H1 (cell line): ENCODE measurements at regions not wholly inside any gene's neighbourhood (a gene's known extent, or its start where the extent isn't known, plus 50 kb on each side); places are given as distances from the start of the nearest gene placed in this dataset.

Source experiments
- CTCF ChIA-PET: fragments of 300-600 bp; sonication (Branson Sonifier 250); formaldehyde crosslinking; loops from one replicate; lab custom pipeline; 2021; ENCODE audit not compliant: partially characterized antibody; lab: Charles Lee
- POLR2A ChIA-PET: fragments of 300-600 bp; sonication (Branson Sonifier 250); formaldehyde crosslinking; loops from one replicate; lab custom pipeline; 2021; ENCODE audit warnings: inconsistent platforms; ENCODE audit not compliant: partially characterized antibody; lab: Charles Lee
- DNase-seq, 2 experiments: peaks; one replicate each; pipeline versions ENCODE4 v3.0.0 to v3.0.0-alpha.2; 2010 to 2022; ENCODE audit warnings: low spot score in 2 of 2, low read depth in 1 of 2, mixed read lengths in 1 of 2
- FAIRE-seq: peaks from 2 replicates; lab custom pipeline; 2011; peaks lifted over from hg19 to GRCh38; lab: Jason Lieb, UNC
- H2AFZ ChIP-seq: 2 replicates; pipeline ENCODE4 v1.8.1; 2012; ENCODE audit warnings: low read length, inconsistent platforms
- H2AK5ac ChIP-seq: 2 replicates; pipeline ENCODE4 v1.6.1; 2013; ENCODE audit warnings: low read depth, low read length
- H2BK120ac ChIP-seq: replicated peaks from 2 replicates; pipeline ENCODE3; 2013; ENCODE audit warnings: low read depth, low read length, inconsistent platforms
- H2BK12ac ChIP-seq: 2 replicates; pipeline ENCODE4 v1.6.1; 2013; ENCODE audit warnings: low read depth, low read length
- H2BK15ac ChIP-seq: 2 replicates; pipeline ENCODE4 v1.6.1; 2013; ENCODE audit warnings: low read length
- H2BK20ac ChIP-seq: 2 replicates; pipeline ENCODE4 v1.6.1; 2013; ENCODE audit warnings: low read length
- H2BK5ac ChIP-seq: 2 replicates; pipeline ENCODE4 v1.6.1; 2013; ENCODE audit warnings: low read depth, low read length
- H3K14ac ChIP-seq: 2 replicates; pipeline ENCODE4 v1.6.1; 2013; ENCODE audit warnings: inconsistent platforms; ENCODE audit not compliant: insufficient read length
- H3K18ac ChIP-seq: 2 replicates; pipeline ENCODE4 v1.6.1; 2013; ENCODE audit warnings: low read length; ENCODE audit errors: extremely low read depth
- H3K23ac ChIP-seq: 2 replicates; pipeline ENCODE4 v1.6.1; 2013; ENCODE audit warnings: inconsistent platforms; ENCODE audit not compliant: insufficient read length
- H3K23me2 ChIP-seq: 2 replicates; pipeline ENCODE4 v1.6.1; 2013; ENCODE audit warnings: low read depth, low read length
- H3K27ac ChIP-seq: 2 replicates; pipeline ENCODE4 v1.6.1; 2011; ENCODE audit warnings: low read depth, low read length, inconsistent platforms
- H3K27me3 ChIP-seq, 4 experiments: replicated peaks in 1 of 4; 1 replicate in 1 of 4; 2 replicates in 3 of 4; pipeline versions ENCODE4 v1.6.1 to v1.8.1; 2011 to 2013; ENCODE audit warnings: low read length in 3 of 4, mild to moderate bottlenecking in 3 of 4, inconsistent platforms in 2 of 4, mixed read lengths in 2 of 4, moderate library complexity in 1 of 4; ENCODE audit not compliant: control insufficient read depth in 3 of 4, insufficient read depth in 3 of 4; ENCODE audit errors: extremely low read depth in 1 of 4
- H3K36me3 ChIP-seq, 4 experiments: 2 replicates each; pipeline versions ENCODE4 v1.6.1 to v1.8.1; 2011 to 2013; ENCODE audit warnings: mild to moderate bottlenecking in 4 of 4, low read length in 3 of 4, moderate library complexity in 2 of 4, control low read depth in 1 of 4, inconsistent platforms in 1 of 4; ENCODE audit not compliant: insufficient read depth in 4 of 4, control insufficient read depth in 2 of 4
- H3K4ac ChIP-seq: replicated peaks from 2 replicates; pipeline ENCODE3; 2013; ENCODE audit warnings: low read length, low read depth, mixed read lengths, inconsistent platforms; ENCODE audit not compliant: insufficient read length
- H3K4me1 ChIP-seq, 4 experiments: replicated peaks in 1 of 4; 1 replicate in 1 of 4; 2 replicates in 3 of 4; pipeline versions ENCODE4 v1.6.1 to v1.8.1; 2011 to 2013; ENCODE audit warnings: low read length in 3 of 4, inconsistent platforms in 2 of 4, mixed read lengths in 1 of 4; ENCODE audit not compliant: insufficient read depth in 4 of 4, control insufficient read depth in 3 of 4
- H3K4me2 ChIP-seq, 2 experiments: 2 replicates each; pipeline versions ENCODE4 v1.6.1 to v1.8.1; 2011 to 2013; ENCODE audit warnings: low read depth in 2 of 2, low read length in 2 of 2, control low read depth in 1 of 2, inconsistent platforms in 1 of 2, mild to moderate bottlenecking in 1 of 2; ENCODE audit not compliant: insufficient read depth in 1 of 2
- H3K4me3 ChIP-seq, 4 experiments: fragments of 200-600, 300-600 bp in 1 of 4; sonication (generic), shearing (Covaris generic), sonication (Bioruptor Twin) in 1 of 4; 2 replicates each; pipeline versions ENCODE4 v1.5.1 to v1.8.1; 2011 to 2016; ENCODE audit warnings: low read length in 4 of 4, low read depth in 3 of 4, control low read depth in 2 of 4, inconsistent platforms in 2 of 4, mild to moderate bottlenecking in 2 of 4, mixed read lengths in 1 of 4, moderate library complexity in 1 of 4; ENCODE audit not compliant: insufficient read depth in 2 of 4; ENCODE audit errors: extremely low read depth in 1 of 4
- H3K56ac ChIP-seq: replicated peaks from 2 replicates; pipeline ENCODE3; 2013; ENCODE audit warnings: low read depth, mild to moderate bottlenecking, mixed read lengths, low read length, inconsistent platforms; ENCODE audit not compliant: insufficient read length
- H3K79me1 ChIP-seq: 2 replicates; pipeline ENCODE4 v1.6.1; 2013; ENCODE audit warnings: low read depth, low read length, control low read depth
- H3K79me2 ChIP-seq, 2 experiments: 2 replicates each; pipeline versions ENCODE4 v1.6.1 to v1.8.1; 2012 to 2013; ENCODE audit warnings: low read length in 2 of 2, mild to moderate bottlenecking in 2 of 2, inconsistent platforms in 1 of 2; ENCODE audit not compliant: insufficient read depth in 2 of 2, control insufficient read depth in 1 of 2
- H3K9ac ChIP-seq, 4 experiments: replicated peaks in 1 of 4; 1 replicate in 1 of 4; 2 replicates in 3 of 4; pipeline versions ENCODE4 v1.6.1 to v1.8.1; 2011 to 2013; ENCODE audit warnings: low read depth in 3 of 4, low read length in 3 of 4, control low read depth in 2 of 4, mild to moderate bottlenecking in 2 of 4, moderate library complexity in 2 of 4, inconsistent platforms in 1 of 4; ENCODE audit errors: extremely low read depth in 1 of 4
- H3K9me3 ChIP-seq, 2 experiments: 2 replicates each; pipeline versions ENCODE4 v1.6.1 to v1.8.1; 2012 to 2013; ENCODE audit warnings: mild to moderate bottlenecking in 2 of 2, moderate library complexity in 2 of 2, control low read depth in 1 of 2, inconsistent platforms in 1 of 2, low read depth in 1 of 2, low read length in 1 of 2, mixed read lengths in 1 of 2; ENCODE audit not compliant: insufficient read depth in 2 of 2
- H4K20me1 ChIP-seq, 2 experiments: replicated peaks in 1 of 2; 2 replicates each; pipeline versions ENCODE3 to v1.8.1; 2011 to 2013; ENCODE audit warnings: inconsistent platforms in 2 of 2, low read length in 2 of 2, mild to moderate bottlenecking in 1 of 2; ENCODE audit not compliant: insufficient read depth in 2 of 2, control insufficient read depth in 1 of 2
- H4K5ac ChIP-seq: 2 replicates; pipeline ENCODE4 v1.6.1; 2013; ENCODE audit warnings: low read length, low read depth, mixed read lengths, inconsistent platforms; ENCODE audit not compliant: insufficient read length
- H4K8ac ChIP-seq: 2 replicates; pipeline ENCODE4 v1.8.0; 2013; ENCODE audit warnings: mild to moderate bottlenecking, moderate library complexity, low read length, inconsistent platforms; ENCODE audit not compliant: insufficient read depth; ENCODE audit errors: extremely low read depth
- H4K91ac ChIP-seq: replicated peaks from 2 replicates; pipeline ENCODE3; 2013; ENCODE audit warnings: low read length, mixed read lengths, inconsistent platforms; ENCODE audit not compliant: insufficient read length
- CTBP2 ChIP-seq: IDR thresholded peaks from 2 replicates; pipeline ENCODE4 v1.7.0; 2011; ENCODE audit warnings: borderline replicate concordance, mild to moderate bottlenecking, moderate library complexity, mixed read lengths, low read length; ENCODE audit not compliant: insufficient read depth, insufficient read length
- EGR1 ChIP-seq: IDR thresholded peaks from 2 replicates; pipeline ENCODE4 v1.6.1; 2011; ENCODE audit warnings: low read depth, low read length, borderline replicate concordance
- EZH2 ChIP-seq: fragments of 200-600 bp; sonication (generic); IDR thresholded peaks from 2 replicates; pipeline ENCODE4 v1.7.1; 2012; ENCODE audit warnings: low read depth, mild to moderate bottlenecking, moderate library complexity, low read length, inconsistent platforms; ENCODE audit not compliant: severe bottlenecking
- NANOG ChIP-seq: IDR thresholded peaks from 2 replicates; pipeline ENCODE4 v1.6.1; 2011; ENCODE audit warnings: low read length, low read depth, mild to moderate bottlenecking, inconsistent platforms; ENCODE audit not compliant: insufficient read depth, poor library complexity, severe bottlenecking
- PHF8 ChIP-seq: fragments of 200-600 bp; sonication (generic); conservative IDR thresholded peaks from 2 replicates; pipeline ENCODE4 v1.7.1; 2012; ENCODE audit warnings: low read depth, mild to moderate bottlenecking, inconsistent platforms, low read length, moderate library complexity
- POLR2A ChIP-seq, 2 experiments: IDR thresholded peaks; 1 replicate in 1 of 2; 2 replicates in 1 of 2; pipeline ENCODE4 v1.6.1; 2011; ENCODE audit warnings: low read depth in 2 of 2, low read length in 2 of 2, mild to moderate bottlenecking in 2 of 2; ENCODE audit errors: control extremely low read depth in 1 of 2
- RAD21 ChIP-seq, 2 experiments: IDR thresholded peaks in 1 of 2; conservative IDR thresholded peaks in 1 of 2; 2 replicates each; pipeline ENCODE4 v1.6.1; 2011; ENCODE audit warnings: low read depth in 2 of 2, low read length in 2 of 2, improper control_type of control experiment in 1 of 2, inconsistent platforms in 1 of 2, mild to moderate bottlenecking in 1 of 2, moderate library complexity in 1 of 2
- SAP30 ChIP-seq: fragments of 300-600 bp; sonication (generic); IDR thresholded peaks from 2 replicates; pipeline ENCODE4 v1.7.1; 2012; ENCODE audit warnings: low read length, moderate library complexity, mild to moderate bottlenecking, inconsistent platforms; ENCODE audit not compliant: insufficient read depth, insufficient replicate concordance
- SIN3A ChIP-seq, 2 experiments: IDR thresholded peaks in 1 of 2; conservative IDR thresholded peaks in 1 of 2; 2 replicates each; pipeline ENCODE4 v1.6.1; 2011 to 2012; ENCODE audit warnings: low read length in 2 of 2, improper control_type of control experiment in 1 of 2, low read depth in 1 of 2, mild to moderate bottlenecking in 1 of 2
- WGBS, 2 experiments: shearing (Covaris generic) in 1 of 2; methylation state at CpG; one replicate each; pipeline versions ENCODE4 v1.1.6 to v1.1.7; 2013 to 2015; ENCODE audit warnings: low lambda C conversion rate in 2 of 2, mixed read lengths in 2 of 2, inconsistent platforms in 1 of 2, low coverage in 1 of 2, missing lambda C conversion rate in 1 of 2; ENCODE audit not compliant: insufficient replicate concordance in 2 of 2, insufficient coverage in 1 of 2, insufficient read length in 1 of 2; ENCODE audit errors: extremely low coverage in 1 of 2, missing lambda C conversion rate in 1 of 2; 5-methylcytosine and 5-hydroxymethylcytosine counted together
- TF ChIP-seq, protein P1 (sequence below): IDR thresholded peaks from 2 replicates; pipeline ENCODE4 v1.6.1; 2012; ENCODE audit warnings: inconsistent platforms

DNA sequence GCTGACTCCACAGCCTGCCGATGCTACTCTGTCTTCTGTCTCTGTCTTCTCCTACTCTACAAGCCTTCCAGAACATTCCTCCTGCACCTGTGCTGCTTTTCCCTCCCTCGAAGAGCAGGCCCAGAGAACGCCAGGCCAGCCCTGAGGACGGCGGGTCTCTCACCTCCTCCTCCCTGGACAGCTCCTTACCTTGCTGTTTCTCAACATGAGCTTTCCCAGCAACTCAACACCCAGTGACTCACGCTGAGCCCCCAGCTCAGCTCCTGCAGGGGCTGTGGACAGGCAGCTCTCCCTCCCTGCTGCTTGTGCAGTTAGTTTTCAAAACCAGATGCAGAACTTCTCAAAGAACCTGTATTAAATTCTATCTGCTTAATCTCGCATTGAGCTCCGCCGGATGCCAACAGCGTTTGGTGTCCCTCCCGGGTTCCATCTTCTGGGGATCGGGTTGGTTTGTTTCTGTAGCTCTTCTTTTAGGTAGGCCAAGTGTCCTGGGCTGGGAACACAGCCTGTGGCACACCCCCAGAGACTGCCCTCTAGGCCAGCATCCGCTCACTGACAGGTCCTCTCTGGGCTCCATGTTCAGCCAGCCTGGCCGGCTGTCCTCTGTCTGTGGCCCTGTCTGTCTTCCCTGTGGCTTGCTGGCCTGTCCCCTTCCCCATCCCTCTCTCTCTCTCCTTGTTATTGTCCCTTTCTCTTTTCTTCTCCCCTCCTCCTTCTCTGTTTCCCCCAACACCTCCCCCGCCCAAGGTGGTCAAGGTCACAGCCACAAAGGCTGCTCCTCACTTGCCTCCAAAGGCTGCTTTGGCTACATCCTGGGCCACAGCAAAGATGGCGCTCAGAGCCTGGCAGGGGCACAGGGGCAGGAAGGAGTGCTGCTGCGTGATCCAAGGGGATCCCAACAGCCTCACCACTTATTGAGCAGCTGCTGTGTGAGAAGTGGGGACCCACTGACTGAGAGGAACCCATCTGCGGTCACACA is 391.0 kb downstream of the MATN1 start:
- Histone ChIP-seq H2AK5ac (no peak overlapping the region), H4K5ac (no peak overlapping the region), H3K4me1 (no peaks in the 10 kb centered on the region), H3K4ac (no peak overlapping the region), H4K20me1 (no peaks in the 10 kb centered on the region), H3K23me2 (peaks cover 4% of the 10 kb centered on the region; the same call in 1 of the 2 replicates), H3K79me2 (no peaks in the 10 kb centered on the region), H3K14ac (no peak overlapping the region), H2BK12ac (no peak overlapping the region), H3K27me3 (no peaks in the 10 kb centered on the region), H3K23ac (no peak overlapping the region), H3K56ac (no peak overlapping the region), H2AFZ (no peak overlapping the region), H4K8ac (no peak overlapping the region; the same call in 1 of the 2 replicates), H3K18ac (no peak overlapping the region), H3K79me1 (no peaks in the 10 kb centered on the region), H3K4me3 (no peak overlapping the region), H3K9me3 (no peaks in the 10 kb centered on the region), H3K9ac (no peak overlapping the region), H2BK20ac (no peak overlapping the region), H2BK120ac (no peak overlapping the region), H3K4me2 (no peak overlapping the region), H3K27ac (no peak overlapping the region), H2BK15ac (no peak overlapping the region), H4K91ac (no peak overlapping the region), H3K36me3 (no peaks in the 10 kb centered on the region), H2BK5ac (no peak overlapping the region)
- ChIA-PET POLR2A (no interaction called here), CTCF (interaction anchor here (0.9 to 1.8 kb wide), 8 partner anchors 9 to 365 kb away, joined by 3 to 13 read pairs (median 4); no protein-coding TSS in a partner anchor)
- DNase-seq (peak in 1 of 2 experiments; percentile 34), FAIRE-seq (no peak)
- 92% methylated on average over 18 of the region's 18 CpGs; no CpG with 5 or more reads in 1 of the 2 experiments for WGBS, 2 experiments
- no peak for TF ChIP-seq POLR2A (IDR thresholded peaks at IDR 0.05; ENCODE audit: control extremely low read depth in 1 of 2, low read depth in 2 of 2, low read length in 2 of 2)
- TF ChIP-seq NANOG: no peak
- TF ChIP-seq EGR1: no peak
- no peak for TF ChIP-seq RAD21 (IDR thresholded peaks at IDR 0.05 in 1 of 2, conservative IDR thresholded peaks at IDR 0.05 in 1 of 2; ENCODE audit: low read depth in 2 of 2, low read length in 2 of 2)
- TF ChIP-seq SAP30: no peak
- no peak for TF ChIP-seq SIN3A (conservative IDR thresholded peaks at IDR 0.05 in 1 of 2, IDR thresholded peaks at IDR 0.05 in 1 of 2; ENCODE audit: low read depth in 1 of 2, low read length in 2 of 2)
- TF ChIP-seq, protein P1, sequence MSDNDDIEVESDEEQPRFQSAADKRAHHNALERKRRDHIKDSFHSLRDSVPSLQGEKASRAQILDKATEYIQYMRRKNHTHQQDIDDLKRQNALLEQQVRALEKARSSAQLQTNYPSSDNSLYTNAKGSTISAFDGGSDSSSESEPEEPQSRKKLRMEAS: no peak
- no peak for TF ChIP-seq CTBP2
- no peak for TF ChIP-seq EZH2
- TF ChIP-seq PHF8: no peak
